Astrocyte of the spinal cord (primary cell): ENCODE measurements at regions not wholly inside any gene's neighbourhood (a gene's known extent, or its start where the extent isn't known, plus 50 kb on each side); places are given as distances from the start of the nearest gene placed in this dataset.

Source experiments
- DNase-seq: peaks from one replicate; pipeline ENCODE4 v3.0.0; 2011; ENCODE audit warnings: low read depth, low spot score
- H3K4me3 ChIP-seq: 2 replicates; pipeline ENCODE4 v1.5.1; 2011; ENCODE audit warnings: low read depth, mild to moderate bottlenecking, low read length, moderate library complexity
- in situ Hi-C: cut with HindIII; loops from 2 replicates; pipeline ENCODE4 v1.10.0; 2017; ENCODE audit warnings: low sequenced_read_pairs
- TF ChIP-seq, protein P1 (sequence below): IDR thresholded peaks from 2 replicates; pipeline ENCODE4 v1.5.1; 2012; ENCODE audit warnings: low read depth, mild to moderate bottlenecking, low read length, inconsistent platforms

DNA sequence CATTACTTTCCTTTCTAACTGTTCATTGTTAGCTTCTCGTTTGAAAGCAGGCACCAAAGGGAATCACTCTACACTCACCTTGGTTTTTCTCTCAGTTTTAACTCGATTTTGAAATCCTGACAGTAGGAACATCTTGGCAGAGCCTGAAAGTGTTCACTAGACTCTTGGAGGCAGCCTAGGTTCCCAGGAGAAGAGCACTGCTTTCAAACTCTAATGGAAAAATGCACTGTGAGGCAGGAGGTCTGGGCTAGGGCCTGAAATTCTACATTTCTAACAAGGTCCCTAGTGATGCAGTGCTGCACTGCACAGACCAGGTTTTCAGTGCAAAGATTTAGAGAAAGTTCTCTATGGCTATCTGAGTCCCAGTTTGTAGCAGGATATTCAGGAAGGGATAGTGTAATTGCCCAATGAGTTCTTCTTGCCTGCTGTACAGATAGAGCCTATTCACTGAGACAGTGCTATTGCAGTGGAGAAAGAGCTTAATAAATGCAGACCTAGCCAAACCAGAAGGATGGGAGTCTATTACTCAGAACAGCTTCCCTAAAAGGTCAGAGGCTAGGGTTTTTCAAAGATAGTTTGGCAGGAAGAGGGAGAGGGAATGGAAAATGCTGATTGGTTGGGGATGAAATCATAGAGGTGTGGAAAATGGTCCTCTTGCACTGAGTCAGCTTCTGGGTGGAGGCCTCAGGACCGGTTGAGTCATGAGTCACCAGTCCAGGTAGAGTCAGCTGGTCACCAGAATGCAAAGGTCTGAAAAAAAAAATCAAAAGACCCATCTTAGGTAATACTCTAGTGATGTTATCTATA is 153.9 kb downstream of the GPBP1 start:
- DNase-seq, result no peak
- TF ChIP-seq, protein P1, sequence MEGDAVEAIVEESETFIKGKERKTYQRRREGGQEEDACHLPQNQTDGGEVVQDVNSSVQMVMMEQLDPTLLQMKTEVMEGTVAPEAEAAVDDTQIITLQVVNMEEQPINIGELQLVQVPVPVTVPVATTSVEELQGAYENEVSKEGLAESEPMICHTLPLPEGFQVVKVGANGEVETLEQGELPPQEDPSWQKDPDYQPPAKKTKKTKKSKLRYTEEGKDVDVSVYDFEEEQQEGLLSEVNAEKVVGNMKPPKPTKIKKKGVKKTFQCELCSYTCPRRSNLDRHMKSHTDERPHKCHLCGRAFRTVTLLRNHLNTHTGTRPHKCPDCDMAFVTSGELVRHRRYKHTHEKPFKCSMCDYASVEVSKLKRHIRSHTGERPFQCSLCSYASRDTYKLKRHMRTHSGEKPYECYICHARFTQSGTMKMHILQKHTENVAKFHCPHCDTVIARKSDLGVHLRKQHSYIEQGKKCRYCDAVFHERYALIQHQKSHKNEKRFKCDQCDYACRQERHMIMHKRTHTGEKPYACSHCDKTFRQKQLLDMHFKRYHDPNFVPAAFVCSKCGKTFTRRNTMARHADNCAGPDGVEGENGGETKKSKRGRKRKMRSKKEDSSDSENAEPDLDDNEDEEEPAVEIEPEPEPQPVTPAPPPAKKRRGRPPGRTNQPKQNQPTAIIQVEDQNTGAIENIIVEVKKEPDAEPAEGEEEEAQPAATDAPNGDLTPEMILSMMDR, result no peak
- in situ Hi-C loops, result no loop called here
- no peak overlapping the region for H3K4me3 ChIP-seq

DNA sequence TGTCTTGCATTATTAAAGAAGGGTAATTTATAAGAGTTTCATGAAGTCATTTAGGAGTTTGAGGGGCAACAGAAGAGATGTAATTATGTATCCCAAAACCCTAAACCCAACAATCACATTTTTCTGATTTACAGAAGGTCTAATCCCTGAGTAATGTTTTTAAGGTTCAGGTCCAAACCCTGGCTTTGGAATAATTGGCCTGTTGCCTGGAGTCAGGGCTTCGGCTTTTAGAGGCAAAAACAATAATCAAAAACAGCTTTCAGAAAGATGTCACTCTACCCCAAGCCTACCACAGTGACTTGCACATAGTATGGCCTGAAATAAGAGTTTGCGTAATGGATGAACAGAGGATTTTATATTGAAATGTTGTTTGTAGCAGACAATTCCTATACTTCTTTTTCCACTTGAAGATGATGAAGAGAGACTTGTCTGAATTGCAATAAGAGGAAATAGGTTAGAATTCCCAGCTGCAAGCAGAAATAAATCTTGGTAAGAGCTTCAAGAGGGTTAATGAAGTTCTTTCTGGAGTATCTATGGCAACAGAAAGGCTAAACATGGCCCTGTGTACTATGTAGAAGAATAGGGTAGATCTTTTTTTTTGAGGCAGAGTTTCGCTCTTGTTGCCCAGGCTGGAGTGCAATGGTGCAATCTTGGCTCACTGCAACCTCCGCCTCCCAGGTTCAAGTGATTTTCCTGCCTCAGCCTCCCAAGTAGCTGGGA is 152.0 kb downstream of the GPBP1 start:
- H3K4me3 ChIP-seq, result no peak overlapping the region
- TF ChIP-seq, protein P1, result no peak
- in situ Hi-C loops, result no loop called here
- DNase-seq, result no peak

DNA sequence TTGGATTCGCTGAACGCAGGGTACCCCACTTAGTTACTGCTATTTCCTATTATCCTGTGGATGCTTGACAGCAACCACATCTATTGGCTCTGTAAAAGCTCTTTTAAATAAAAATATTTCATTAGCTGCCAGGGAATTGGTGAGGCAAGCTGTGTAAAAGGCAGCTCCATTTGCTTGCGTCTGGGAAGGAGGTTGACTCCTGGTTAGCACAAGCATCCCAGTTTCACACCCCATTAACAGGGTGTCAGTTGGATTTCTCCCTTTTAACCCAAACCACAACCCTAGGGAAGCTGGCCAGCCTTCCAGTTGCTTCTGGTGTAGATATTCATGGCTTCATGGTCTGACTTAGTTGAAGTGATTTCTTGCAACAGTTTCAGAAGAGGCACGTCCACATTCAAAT is 151.0 kb downstream of the GPBP1 start:
- no peak overlapping the region for H3K4me3 ChIP-seq
- in situ Hi-C loops, result no loop called here
- TF ChIP-seq, protein P1, result no peak
- DNase-seq, result no peak

DNA sequence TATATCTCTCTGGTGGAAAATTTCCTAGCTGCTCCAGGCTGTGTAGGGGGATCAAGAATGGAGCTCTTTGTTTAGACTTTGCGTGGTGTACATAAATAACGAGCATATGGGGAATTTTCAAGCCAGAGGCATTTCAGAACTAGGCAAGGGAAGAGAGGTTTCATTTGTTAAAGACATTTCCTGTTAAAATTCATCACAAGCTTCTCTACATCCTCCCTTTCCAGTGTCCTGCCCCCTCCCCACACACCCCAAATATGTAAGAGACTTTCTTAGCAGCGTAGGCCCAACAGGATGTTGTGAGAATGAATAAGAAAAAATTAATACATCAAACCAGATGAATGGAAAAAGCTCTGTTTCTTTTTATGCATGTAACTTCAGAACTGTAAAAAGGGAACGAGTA is 150.3 kb downstream of the GPBP1 start:
- no peak overlapping the region for H3K4me3 ChIP-seq
- TF ChIP-seq, protein P1, result no peak
- DNase-seq, result no peak
- in situ Hi-C loops, result no loop called here

DNA sequence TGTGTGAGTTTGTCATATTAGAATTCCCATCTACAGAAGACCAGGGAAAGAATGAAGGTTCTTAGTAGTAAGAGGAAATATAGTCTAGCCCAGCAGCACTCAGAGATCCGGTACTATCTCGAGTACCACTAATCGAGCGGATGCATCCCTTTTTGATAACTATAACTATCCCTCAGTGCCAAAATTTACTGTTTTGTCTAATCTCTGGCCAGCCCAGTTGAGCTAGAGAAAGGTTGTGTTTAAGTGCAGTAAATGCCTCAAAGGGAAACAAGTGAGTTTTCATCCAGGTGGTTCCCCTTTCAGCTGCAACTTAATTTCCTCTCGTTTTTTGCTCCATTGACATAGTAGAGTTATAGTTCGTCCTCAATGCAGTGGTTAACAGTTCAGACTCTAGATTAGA is 146.7 kb downstream of the GPBP1 start:
- no peak for DNase-seq
- in situ Hi-C loops, result no loop called here
- H3K4me3 ChIP-seq, result no peak overlapping the region
- TF ChIP-seq, protein P1, result no peak

DNA sequence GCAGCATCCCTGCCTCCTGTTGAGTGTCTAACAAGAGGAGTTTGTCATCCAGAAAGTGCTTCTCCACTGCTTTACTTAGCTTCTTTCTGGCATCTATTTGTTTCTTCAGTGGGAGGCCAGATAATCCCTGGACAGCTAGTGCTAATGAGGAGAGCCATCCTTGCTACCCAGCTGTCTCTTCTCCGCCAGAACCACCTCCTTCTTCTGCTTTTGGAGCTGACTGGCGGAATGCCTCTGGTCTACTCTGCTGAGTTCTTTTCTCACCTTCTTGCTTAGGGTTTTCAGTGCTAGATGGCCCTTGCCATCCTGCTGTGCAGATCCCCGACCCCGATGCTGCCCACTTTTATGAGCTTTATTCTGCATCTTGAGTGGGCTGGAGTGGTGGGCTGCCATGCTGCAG is 145.8 kb downstream of the GPBP1 start:
- no peak overlapping the region for H3K4me3 ChIP-seq
- no peak for DNase-seq
- in situ Hi-C loops, result no loop called here
- TF ChIP-seq, protein P1, result no peak
